GM19455 (cell line): ENCODE measurements at regions not wholly inside any gene's neighbourhood (a gene's known extent, or its start where the extent isn't known, plus 50 kb on each side); places are given as distances from the start of the nearest gene placed in this dataset.
"Not testable (repeated sequence)": the region's sequence is repeated elsewhere in the genome, so short reads cannot be mapped to it uniquely, and the experiment has no call there.

ENCODE experiments used
- ATAC-seq: cut with Tn5 transposase; IDR thresholded peaks from one replicate; pipeline ENCODE4 v1.9.1; 2021; ENCODE audit not compliant: unreplicated experiment

GRCh38 chr9:129305246-129305645 is 127.2 kb upstream of the IER5L start:
- ATAC-seq, result no peak

DNA sequence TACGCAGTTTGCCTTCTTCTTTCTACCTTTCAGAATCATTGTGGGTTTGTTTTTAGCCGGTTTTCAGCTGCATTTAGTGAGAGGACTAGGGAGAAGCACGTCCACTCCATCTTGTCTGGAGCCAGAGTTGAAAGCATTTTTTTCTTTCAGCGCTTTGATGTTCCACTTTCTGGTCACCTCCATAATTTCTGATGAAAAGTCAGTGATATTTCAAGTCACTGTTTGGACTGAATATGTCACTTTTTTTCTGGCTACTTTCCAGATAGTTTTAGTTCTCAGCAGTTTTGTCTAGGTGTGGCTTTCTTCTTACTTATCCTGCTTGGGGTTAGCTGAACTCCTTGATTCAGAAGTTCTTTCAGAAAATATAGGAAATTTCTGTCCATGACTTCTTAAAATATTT is 123.9 kb upstream of the IER5L start:
- ATAC-seq, result no peak

DNA sequence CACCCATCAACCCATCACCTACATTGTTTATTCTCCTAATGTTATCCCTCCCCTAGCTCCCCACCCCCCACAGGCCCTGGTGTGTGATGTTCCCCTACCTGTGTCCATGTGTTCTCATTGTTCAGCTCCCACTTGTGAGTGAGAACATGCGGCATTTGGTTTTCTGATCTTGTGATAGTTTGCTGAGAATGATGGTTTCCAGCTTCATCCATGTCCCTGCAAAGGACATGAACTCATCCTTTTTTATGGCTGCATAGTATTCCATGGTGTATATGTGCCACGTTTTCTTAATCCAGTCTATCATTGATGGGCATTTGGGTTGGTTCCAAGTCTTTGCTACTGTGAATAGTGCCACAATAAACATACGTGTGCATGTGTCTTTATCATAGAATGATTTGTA is 118.1 kb upstream of the IER5L start:
- ATAC-seq, result not testable (repeated sequence)

DNA sequence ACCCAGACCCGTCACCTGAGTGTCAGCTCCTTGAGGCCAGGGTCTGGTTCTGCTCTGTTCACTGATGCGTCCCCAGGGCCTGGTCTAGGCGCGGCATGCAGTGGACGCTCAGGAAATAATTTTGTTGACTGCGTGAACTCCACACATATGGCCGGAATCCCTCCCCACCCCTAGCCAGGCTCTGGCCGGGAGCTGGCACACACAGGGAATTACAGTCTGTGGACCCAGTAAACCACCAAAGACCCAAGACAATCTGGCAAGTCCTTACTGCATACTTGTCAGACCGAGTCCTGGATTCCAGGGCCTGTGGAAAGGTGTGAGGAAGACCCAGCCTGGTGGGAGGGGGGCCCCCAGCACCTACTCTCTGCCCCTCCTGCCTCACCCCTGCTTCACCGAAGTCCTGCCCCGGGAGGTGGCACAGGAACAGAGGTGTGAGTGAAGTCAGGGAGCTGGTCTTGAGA is 113.0 kb upstream of the IER5L start:
- no peak for ATAC-seq

DNA sequence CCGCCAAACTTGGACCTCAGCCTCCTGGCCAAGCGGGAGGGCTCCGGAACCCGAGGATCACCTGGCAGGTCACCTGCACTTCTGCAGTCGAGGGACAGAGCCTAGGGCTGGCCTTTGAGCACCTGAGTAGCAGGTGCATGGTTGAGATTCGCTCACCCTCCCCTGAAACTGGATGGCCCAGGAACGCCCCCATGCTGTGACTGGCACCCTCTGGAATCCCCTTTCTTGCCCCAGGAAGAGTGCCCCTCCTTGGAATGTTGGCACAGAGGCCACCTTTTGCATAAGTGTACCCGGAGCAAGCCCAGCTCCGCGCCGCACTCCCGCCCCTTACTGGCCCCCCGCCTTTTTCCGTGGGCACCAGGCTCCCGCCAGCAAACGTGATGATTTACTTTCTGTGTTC is 112.5 kb upstream of the IER5L start:
- no peak for ATAC-seq

DNA sequence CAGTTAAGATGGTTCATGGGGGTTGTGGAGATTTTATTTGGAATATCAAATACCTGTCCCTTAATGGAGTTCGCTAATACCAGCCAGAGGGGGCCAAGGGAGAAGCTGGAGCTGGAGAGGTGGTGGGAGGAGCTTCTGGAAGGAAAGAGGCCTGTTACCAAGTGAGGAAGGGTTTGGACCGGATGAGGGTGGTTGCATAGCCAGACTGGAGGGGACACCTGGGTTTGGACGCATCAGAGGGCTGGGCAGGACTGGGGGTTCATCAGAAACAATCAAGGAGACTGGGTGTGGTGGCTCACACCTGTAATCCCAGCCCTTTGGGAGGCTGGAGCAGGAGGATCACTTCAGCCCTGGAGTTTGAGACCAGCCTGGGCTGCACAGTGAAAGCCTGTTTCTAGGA is 111.8 kb upstream of the IER5L start:
- no peak for ATAC-seq

DNA sequence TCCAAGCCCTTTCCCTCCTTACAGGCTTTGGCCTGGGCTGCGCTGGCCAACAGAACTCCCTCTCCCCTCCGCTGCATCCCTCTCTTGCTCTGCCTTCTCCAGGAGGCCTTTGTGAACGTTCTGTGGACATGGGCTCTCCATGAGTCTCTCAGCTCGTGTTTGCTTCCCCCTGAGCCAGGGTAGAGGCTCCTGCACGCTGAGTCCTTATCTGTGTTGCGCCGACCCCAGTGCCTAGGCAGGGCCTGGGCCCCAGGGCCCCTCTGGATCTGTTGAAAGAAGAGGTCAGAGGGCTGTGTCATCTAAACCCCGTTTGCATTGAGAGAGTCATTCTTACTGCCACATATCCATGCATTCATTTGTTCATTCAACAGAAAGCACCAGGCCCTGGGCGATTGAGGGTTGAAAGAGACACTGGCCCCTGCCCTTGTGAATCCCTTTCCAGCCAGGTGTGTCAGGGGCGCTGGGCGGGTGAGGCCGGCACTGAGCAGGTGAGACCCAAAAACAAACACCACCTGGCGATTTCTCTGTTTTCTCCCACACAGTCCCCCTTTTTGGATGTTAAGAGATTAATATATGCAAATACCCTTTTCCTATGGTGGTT is 111.2 kb upstream of the IER5L start:
- no peak for ATAC-seq

DNA sequence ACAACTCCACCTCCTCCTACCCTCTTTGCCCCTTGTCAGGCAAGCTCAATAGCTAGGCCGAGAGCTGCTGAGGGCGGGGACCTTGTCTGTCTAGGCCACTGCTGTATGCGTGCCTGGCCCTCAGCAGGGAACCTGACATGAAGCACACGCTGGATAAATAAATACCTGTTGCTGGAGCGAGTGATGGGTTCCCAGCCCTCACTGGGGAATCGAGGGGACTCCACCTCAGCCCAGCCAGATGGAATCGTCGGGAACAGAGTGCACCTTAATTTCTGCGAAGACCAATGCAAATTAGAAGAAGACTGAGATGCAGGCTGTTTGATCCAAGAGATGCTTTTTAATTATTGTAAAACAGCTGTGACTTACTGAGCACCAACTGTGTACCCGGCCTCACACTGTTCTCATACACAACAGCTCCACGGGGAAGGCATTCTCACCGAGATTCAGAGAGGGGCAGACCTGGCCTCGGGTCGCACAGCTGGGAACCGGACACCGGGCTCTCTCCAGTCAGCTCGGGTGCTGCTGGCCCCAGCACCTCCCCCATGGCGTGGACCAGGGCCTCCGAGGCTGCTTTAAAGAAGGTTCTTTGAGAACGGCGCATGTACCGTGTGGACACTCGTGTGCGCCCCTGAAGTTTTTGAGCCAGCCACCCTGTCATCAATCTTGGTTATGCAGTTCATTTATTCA is 109.7 kb upstream of the IER5L start:
- no peak for ATAC-seq

DNA sequence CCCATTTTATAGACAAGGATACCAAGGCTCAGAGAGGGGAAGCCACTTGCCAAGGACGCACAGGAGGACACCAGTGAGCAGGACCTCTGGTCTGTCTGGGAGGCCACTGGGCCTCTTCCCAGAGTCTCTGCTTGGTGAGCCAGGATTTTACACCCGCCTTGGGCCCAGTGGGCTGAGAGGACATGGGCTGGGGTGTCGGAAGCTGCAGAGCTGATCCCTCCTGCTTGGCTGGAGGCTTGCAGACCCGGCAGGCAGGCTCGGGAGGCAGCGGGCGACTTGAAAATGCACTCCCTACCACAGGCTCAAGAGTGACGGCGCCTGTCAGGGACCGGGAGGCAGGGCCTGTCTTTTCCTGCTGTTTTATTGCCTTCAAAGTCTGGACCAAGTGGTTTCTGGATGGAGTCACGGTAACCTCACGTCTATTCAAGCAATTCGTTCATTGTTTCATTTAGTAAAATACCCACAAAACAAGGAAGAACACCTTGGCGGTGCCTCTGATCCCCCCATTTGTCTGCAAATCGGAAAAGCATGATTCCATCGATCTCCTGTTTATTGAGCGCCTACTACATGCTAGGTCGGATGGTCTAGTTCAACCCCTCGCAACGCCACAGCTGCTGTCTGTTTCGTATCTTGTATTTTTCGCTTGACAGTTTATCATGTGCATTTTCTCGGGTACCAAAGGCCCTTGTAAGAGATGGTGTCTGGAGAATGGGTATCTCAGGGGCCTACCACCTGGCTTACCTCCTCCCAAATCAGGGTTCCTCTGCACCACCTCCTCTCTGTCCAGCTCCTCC is 108.1 kb upstream of the IER5L start:
- ATAC-seq, result no peak

- no peak for ATAC-seq
These were observed 107.3 kb upstream of the IER5L start for GRCh38 chr9:129285382-129285781.

GRCh38 chr9:129284607-129285291 is 106.7 kb upstream of the IER5L start:
- ATAC-seq, result no peak

DNA sequence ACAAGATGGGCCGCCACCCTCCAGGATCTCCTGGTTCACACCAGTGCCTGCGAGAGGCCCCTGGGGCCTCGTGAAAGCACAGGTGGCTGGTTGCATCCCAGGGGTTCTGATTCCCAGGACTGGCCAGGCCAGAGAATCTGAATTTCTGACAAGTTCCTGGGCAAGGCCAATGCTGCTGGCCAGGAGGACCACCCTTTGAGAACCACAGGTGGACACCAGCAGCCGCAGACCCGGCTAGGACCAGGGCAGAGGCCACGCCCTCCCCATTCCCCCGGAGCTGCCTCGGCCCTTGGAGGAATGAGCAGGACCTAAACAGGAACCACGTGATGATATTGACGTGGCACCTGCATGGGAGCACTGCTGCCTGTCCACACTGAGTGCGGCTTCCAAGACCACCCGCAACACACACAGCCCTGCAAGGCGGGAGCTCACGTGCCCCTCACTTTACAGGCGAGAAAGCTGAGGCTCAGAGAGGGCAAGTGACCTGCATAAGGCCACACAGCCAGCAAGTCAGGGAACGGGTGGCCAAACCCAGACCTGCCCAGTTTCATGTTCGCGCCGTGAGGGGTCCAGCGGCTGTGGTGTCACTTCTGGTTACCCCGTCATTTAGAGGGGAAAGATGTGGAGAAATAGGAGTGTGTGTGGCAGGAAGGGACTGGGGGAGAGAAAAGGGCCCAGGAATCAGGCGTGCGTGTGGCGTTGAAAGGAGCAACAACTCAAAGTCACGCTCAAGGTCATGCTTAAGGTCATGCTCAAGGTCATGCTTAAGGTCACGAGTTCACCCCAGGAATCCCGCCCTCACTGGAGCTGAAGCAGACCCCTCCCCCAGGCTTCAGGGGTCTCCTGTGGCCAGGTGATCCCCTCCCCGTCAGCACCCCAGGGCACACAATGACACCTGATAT is 105.9 kb upstream of the IER5L start:
- no peak for ATAC-seq

GRCh38 chr9:129283291-129283691 is 105.2 kb upstream of the IER5L start:
- no peak for ATAC-seq

GRCh38 chr9:129282731-129283211 is 104.7 kb upstream of the IER5L start:
- ATAC-seq, result no peak

GRCh38 chr9:129282272-129282671 is 104.2 kb upstream of the IER5L start:
- no peak for ATAC-seq

- no peak for ATAC-seq
These were observed 103.6 kb upstream of the IER5L start for GRCh38 chr9:129281506-129282145.

- no peak for ATAC-seq
These were observed 102.7 kb upstream of the IER5L start for GRCh38 chr9:129280623-129281271.

GRCh38 chr9:129280236-129280622 is 102.2 kb upstream of the IER5L start:
- ATAC-seq, result no peak
